Tibial nerve (tissue), 4 donors: ENCODE measurements at regions not wholly inside any gene's neighbourhood (a gene's known extent, or its start where the extent isn't known, plus 50 kb on each side); places are given as distances from the start of the nearest gene placed in this dataset.

ENCODE experiments used
- DNase-seq, 2 donors: peaks; one replicate each; pipeline ENCODE4 v3.0.0-alpha.2; 2019; ENCODE audit warnings: low spot score in 2 of 2
- H3K27ac ChIP-seq, 4 donors: fragments of 200-600 bp; sonication (generic) in 3 of 4; one replicate each; pipeline ENCODE4 v1.5.1; 2017 to 2019; ENCODE audit warnings: mild to moderate bottlenecking in 1 of 4
- H3K27me3 ChIP-seq, 2 donors: fragments of 200-600 bp; sonication (generic) in 1 of 2; one replicate each; pipeline versions ENCODE4 v1.5.1 to v1.6.0; 2017 to 2019
- H3K36me3 ChIP-seq, 3 donors: fragments of 200-600 bp; sonication (generic); one replicate each; pipeline ENCODE4 v1.5.1; 2018 to 2019
- H3K4me1 ChIP-seq, 4 donors: fragments of 200-600 bp; sonication (generic) in 3 of 4; one replicate each; pipeline ENCODE4 v1.5.1; 2017 to 2019
- H3K4me3 ChIP-seq, 4 donors: fragments of 200-600 bp; sonication (generic) in 3 of 4; one replicate each; pipeline ENCODE4 v1.5.1; 2017 to 2019; ENCODE audit warnings: mild to moderate bottlenecking in 1 of 4, moderate library complexity in 1 of 4
- H3K9me3 ChIP-seq, 4 donors: fragments of 200-600 bp; sonication (generic) in 3 of 4; one replicate each; pipeline ENCODE4 v1.5.1; 2017 to 2019
- CTCF ChIP-seq, 5 experiments: fragments of 200-600 bp in 3 of 5; fragments of 450-650 bp in 2 of 5; sonication (generic) in 3 of 5; IDR thresholded peaks; one replicate each; pipeline ENCODE4 v1.5.1; 2016 to 2019; ENCODE audit warnings: antibody characterized with exemption in 5 of 5, mild to moderate bottlenecking in 3 of 5, moderate library complexity in 2 of 5
- EP300 ChIP-seq, 2 donors: sonication (generic); formaldehyde crosslinking; IDR thresholded peaks; one replicate each; pipeline ENCODE4 v1.6.1; 2017; ENCODE audit warnings: antibody characterized with exemption in 2 of 2, mild to moderate bottlenecking in 1 of 2
- POLR2A ChIP-seq, 2 donors: fragments of 450-650 bp; IDR thresholded peaks; one replicate each; pipeline ENCODE4 v1.6.1; 2017; ENCODE audit warnings: antibody characterized with exemption in 2 of 2, mild to moderate bottlenecking in 2 of 2, moderate library complexity in 2 of 2
- WGBS, 2 donors: methylation state at CpG; one replicate each; pipeline ENCODE4 v1.1.5; 2018; 5-methylcytosine and 5-hydroxymethylcytosine counted together

GRCh38 chr3:116767726-116768125 lies 58.1 kb downstream of the TUSC7 start:
- no peak overlapping the region for H3K4me3 ChIP-seq
- no peaks in the 10 kb centered on the region for H3K36me3 ChIP-seq
- H3K27ac ChIP-seq: no peak overlapping the region
- no peak for DNase-seq
- H3K27me3 ChIP-seq: no peaks in the 10 kb centered on the region
- WGBS, 2 donors: 55 to 57% methylated on average over 1 of the region's 1 CpG
- no peaks in the 10 kb centered on the region for H3K9me3 ChIP-seq
- TF ChIP-seq EP300 (IDR thresholded peaks at IDR 0.05) (no peak), CTCF (IDR thresholded peaks at IDR 0.05) (no peak), POLR2A (IDR thresholded peaks at IDR 0.05) (no peak)
- H3K4me1 ChIP-seq: no peaks in the 10 kb centered on the region

- TF ChIP-seq POLR2A (IDR thresholded peaks at IDR 0.05): no peak
- peak; percentile 62 to 87 (median 82) for TF ChIP-seq CTCF (IDR thresholded peaks at IDR 0.05)
- no peak for TF ChIP-seq EP300 (IDR thresholded peaks at IDR 0.05)
- Histone ChIP-seq H3K9me3 (no peaks in the 10 kb centered on the region), H3K36me3 (no peaks in the 10 kb centered on the region), H3K4me3 (no peak overlapping the region), H3K27ac (no peak overlapping the region), H3K27me3 (no peaks in the 10 kb centered on the region), H3K4me1 (no peaks in the 10 kb centered on the region)
- DNase-seq: peak; percentile 21 to 78
- 1 to 2% methylated on average over 7 of the region's 7 CpGs for WGBS, 2 donors
These were observed 61.4 kb downstream of the TUSC7 start for GRCh38 chr3:116770815-116771450.

- 67 to 72% methylated on average over 10 of the region's 10 CpGs for WGBS, 2 donors
- DNase-seq: no peak
- H3K36me3 ChIP-seq: no peaks in the 10 kb centered on the region
- TF ChIP-seq POLR2A (IDR thresholded peaks at IDR 0.05) (no peak), EP300 (IDR thresholded peaks at IDR 0.05) (no peak), CTCF (IDR thresholded peaks at IDR 0.05) (no peak)
- H3K4me3 ChIP-seq: no peak overlapping the region
- no peaks in the 10 kb centered on the region for H3K4me1 ChIP-seq
- no peak overlapping the region for H3K27ac ChIP-seq
- no peaks in the 10 kb centered on the region for H3K9me3 ChIP-seq
- no peaks in the 10 kb centered on the region for H3K27me3 ChIP-seq
These were observed 67.6 kb downstream of the TUSC7 start for GRCh38 chr3:116776880-116777785.

- no peak for DNase-seq
- Histone ChIP-seq H3K36me3 (no peaks in the 10 kb centered on the region), H3K4me1 (no peaks in the 10 kb centered on the region), H3K4me3 (no peak overlapping the region), H3K27me3 (no peaks in the 10 kb centered on the region), H3K9me3 (no peaks in the 10 kb centered on the region), H3K27ac (no peak overlapping the region)
- WGBS, 2 donors: 93 to 96% methylated on average over 3 of the region's 3 CpGs
- TF ChIP-seq POLR2A (IDR thresholded peaks at IDR 0.05) (no peak), CTCF (IDR thresholded peaks at IDR 0.05) (no peak), EP300 (IDR thresholded peaks at IDR 0.05) (no peak)
These were observed 75.6 kb downstream of the TUSC7 start for GRCh38 chr3:116785226-116785625.

- no peak for TF ChIP-seq POLR2A (IDR thresholded peaks at IDR 0.05)
- TF ChIP-seq CTCF (IDR thresholded peaks at IDR 0.05): no peak
- TF ChIP-seq EP300 (IDR thresholded peaks at IDR 0.05): no peak
- Histone ChIP-seq H3K27me3 (no peaks in the 10 kb centered on the region), H3K27ac (no peak overlapping the region), H3K4me1 (no peaks in the 10 kb centered on the region), H3K36me3 (no peaks in the 10 kb centered on the region), H3K9me3 (no peaks in the 10 kb centered on the region), H3K4me3 (no peak overlapping the region)
- DNase-seq: no peak
These were observed 93.1 kb downstream of the TUSC7 start for GRCh38 chr3:116802651-116803050.
